Endodermal cell (in vitro differentiated cells): ENCODE measurements at regions not wholly inside any gene's neighbourhood (a gene's known extent, or its start where the extent isn't known, plus 50 kb on each side); places are given as distances from the start of the nearest gene placed in this dataset.

Experiments
- DNase-seq: peaks from one replicate; pipeline ENCODE4 v3.0.0-alpha.2; 2017
- H3K27ac ChIP-seq: 2 replicates; pipeline ENCODE4 v1.5.1; 2013; ENCODE audit warnings: mild to moderate bottlenecking, low read depth, low read length, moderate library complexity
- H3K27me3 ChIP-seq: 2 replicates; pipeline ENCODE4 v1.6.1; 2013; ENCODE audit warnings: mild to moderate bottlenecking, low read length, moderate library complexity; ENCODE audit not compliant: insufficient read depth, control insufficient read depth, poor library complexity, severe bottlenecking
- H3K36me3 ChIP-seq: 2 replicates; pipeline ENCODE4 v1.7.0; 2013; ENCODE audit warnings: mild to moderate bottlenecking, low read length, moderate library complexity; ENCODE audit not compliant: control insufficient read depth, insufficient read depth
- H3K4me1 ChIP-seq: one replicate; pipeline ENCODE4 v1.7.0; 2013; ENCODE audit warnings: low read length; ENCODE audit not compliant: control insufficient read depth, insufficient read depth
- H3K4me3 ChIP-seq: 2 replicates; pipeline ENCODE4 v1.5.1; 2013; ENCODE audit warnings: mild to moderate bottlenecking, low read length, moderate library complexity
- H3K9ac ChIP-seq: 2 replicates; pipeline ENCODE4 v1.6.1; 2013; ENCODE audit warnings: mild to moderate bottlenecking, low read length, moderate library complexity; ENCODE audit not compliant: poor library complexity, severe bottlenecking; ENCODE audit errors: extremely low read depth
- H3K9me3 ChIP-seq: 2 replicates; pipeline ENCODE4 v1.6.1; 2013; ENCODE audit warnings: mild to moderate bottlenecking, low read length, moderate library complexity; ENCODE audit not compliant: control insufficient read depth
- H3K27ac Mint-ChIP-seq: 2 replicates; pipeline ENCODE4 v1.8.0; 2020; ENCODE audit warnings: mixed read lengths
- H3K27me3 Mint-ChIP-seq: 2 replicates; pipeline ENCODE4 v1.8.0; 2021; ENCODE audit warnings: mild to moderate bottlenecking, mixed read lengths; ENCODE audit not compliant: insufficient read depth
- H3K36me3 Mint-ChIP-seq: 2 replicates; pipeline ENCODE4 v1.8.0; 2020; ENCODE audit warnings: low read depth, mixed read lengths
- H3K4me1 Mint-ChIP-seq: 2 replicates; pipeline ENCODE4 v1.8.0; 2020; ENCODE audit warnings: mixed read lengths
- H3K4me3 Mint-ChIP-seq: 2 replicates; pipeline ENCODE4 v1.8.0; 2020; ENCODE audit warnings: mild to moderate bottlenecking, moderate library complexity, mixed read lengths
- H3K9me3 Mint-ChIP-seq: 2 replicates; pipeline ENCODE4 v1.8.0; 2020; ENCODE audit warnings: mild to moderate bottlenecking, mixed read lengths
- CTCF ChIP-seq: fragments of 200-600 bp; sonication (generic); conservative IDR thresholded peaks from 2 replicates; pipeline ENCODE4 v1.5.0; 2021; ENCODE audit warnings: antibody characterized with exemption, mild to moderate bottlenecking
- WGBS, 2 experiments: methylation state at CpG; one replicate each; pipeline versions ENCODE4 v1.1.5 to v1.1.7; 2013; ENCODE audit warnings: missing lambda C conversion rate in 2 of 2, mixed read lengths in 1 of 2; ENCODE audit not compliant: insufficient coverage in 1 of 2, insufficient read length in 1 of 2; 5-methylcytosine and 5-hydroxymethylcytosine counted together

GRCh38 chr4:136489101-136489500 is 1043.2 kb downstream of the PCDH18 start:
- 100% methylated on average over 1 of the region's 4 CpGs; no CpG with 5 or more reads in 1 of the 2 experiments for whole genome bisulfite sequencing, 2 experiments
- no peak overlapping the region for H3K27ac Mint-ChIP-seq
- H3K9ac ChIP-seq = no peak overlapping the region

DNA sequence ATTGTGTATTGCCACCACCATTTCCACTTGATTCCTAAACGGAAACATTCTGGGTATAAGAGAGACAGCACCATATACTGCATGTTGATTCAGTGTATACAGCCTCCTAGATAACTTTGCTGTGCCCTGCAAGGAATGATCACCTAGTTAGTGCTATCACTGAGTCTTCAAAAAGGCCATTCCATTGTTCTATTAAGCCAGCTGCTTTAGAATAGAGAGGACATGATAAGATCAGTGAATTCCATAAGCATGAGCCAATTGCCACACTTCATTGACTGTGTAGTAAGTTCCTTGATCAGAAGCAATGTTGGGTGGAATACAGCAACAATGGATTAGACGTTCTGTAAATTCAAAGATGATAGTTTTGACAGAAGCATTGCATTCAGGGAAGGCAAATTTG is 1047.3 kb downstream of the PCDH18 start:
- H3K27me3 ChIP-seq = no peaks in the 10 kb centered on the region
- no peaks in the 10 kb centered on the region for H3K9me3 ChIP-seq
- H3K4me3 ChIP-seq = peak overlapping the region; percentile 8
- no peak for DNase-seq
- no peak overlapping the region for H3K9ac ChIP-seq
- H3K27ac ChIP-seq = no peak overlapping the region
- no peaks in the 10 kb centered on the region for H3K36me3 ChIP-seq
- peaks cover 15% of the 10 kb centered on the region for H3K4me1 ChIP-seq
- Mint-ChIP-seq H3K4me1 (peaks cover 13% of the 10 kb centered on the region), H3K27me3 (no peaks in the 10 kb centered on the region), H3K4me3 (no peak overlapping the region), H3K9me3 (no peaks in the 10 kb centered on the region), H3K27ac (no peak overlapping the region), H3K36me3 (no peaks in the 10 kb centered on the region)
- TF ChIP-seq CTCF = no peak
- WGBS, 2 experiments = 83 to 86% methylated on average over 2 of the region's 2 CpGs

More at GRCh38 chr4:136489101-136489500, 1043.2 kb downstream of the PCDH18 start:
- Mint-ChIP-seq H3K9me3 (no peaks in the 10 kb centered on the region), H3K4me1 (peaks cover 13% of the 10 kb centered on the region), H3K4me3 (no peak overlapping the region), H3K27me3 (no peaks in the 10 kb centered on the region), H3K36me3 (no peaks in the 10 kb centered on the region)
- peaks cover 15% of the 10 kb centered on the region for H3K4me1 ChIP-seq
- no peak for TF ChIP-seq CTCF
- DNase-seq = no peak
- no peaks in the 10 kb centered on the region for H3K27me3 ChIP-seq
- no peak overlapping the region for H3K4me3 ChIP-seq
- H3K9me3 ChIP-seq = no peaks in the 10 kb centered on the region
- no peaks in the 10 kb centered on the region for H3K36me3 ChIP-seq
- no peak overlapping the region for H3K27ac ChIP-seq

DNA sequence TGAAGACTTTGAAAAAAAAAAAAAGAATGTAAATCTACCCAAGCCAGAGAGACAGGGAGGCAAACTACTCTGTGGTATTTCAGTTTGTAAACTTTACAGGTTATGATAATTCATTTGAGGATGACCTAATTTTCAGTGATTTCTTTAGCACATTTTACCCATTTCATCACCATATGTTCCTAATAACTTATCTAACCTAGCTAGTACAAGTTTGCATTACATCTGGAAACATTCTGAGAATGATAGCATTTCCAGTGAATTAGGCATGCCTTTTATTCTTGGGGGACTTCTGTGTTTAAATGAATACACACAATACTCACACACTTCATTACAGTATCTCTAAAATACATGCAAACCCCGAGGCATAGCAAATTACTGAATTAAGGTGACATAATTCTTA is 1055.5 kb downstream of the PCDH18 start:
- H3K4me1 Mint-ChIP-seq = no peaks in the 10 kb centered on the region
- Histone ChIP-seq H3K9me3 (no peaks in the 10 kb centered on the region), H3K4me3 (no peak overlapping the region), H3K27me3 (no peaks in the 10 kb centered on the region), H3K36me3 (no peaks in the 10 kb centered on the region), H3K27ac (no peak overlapping the region), H3K4me1 (no peaks in the 10 kb centered on the region), H3K9ac (no peak overlapping the region)
- DNase-seq = no peak
- no peaks in the 10 kb centered on the region for H3K36me3 Mint-ChIP-seq
- 95% methylated on average over 1 of the region's 1 CpG; no CpG with 5 or more reads in 1 of the 2 experiments for WGBS, 2 experiments
- H3K27ac Mint-ChIP-seq = no peak overlapping the region
- no peak for TF ChIP-seq CTCF
- no peaks in the 10 kb centered on the region for H3K27me3 Mint-ChIP-seq
- H3K4me3 Mint-ChIP-seq = no peak overlapping the region
- no peaks in the 10 kb centered on the region for H3K9me3 Mint-ChIP-seq
